ENCODE measurements at regions not wholly inside any gene's neighbourhood (a gene's known extent, or its start where the extent isn't known, plus 50 kb on each side); places are given as distances from the start of the nearest gene placed in this dataset.

- no peak for DNase-seq
- TF ChIP-seq, protein P1, sequence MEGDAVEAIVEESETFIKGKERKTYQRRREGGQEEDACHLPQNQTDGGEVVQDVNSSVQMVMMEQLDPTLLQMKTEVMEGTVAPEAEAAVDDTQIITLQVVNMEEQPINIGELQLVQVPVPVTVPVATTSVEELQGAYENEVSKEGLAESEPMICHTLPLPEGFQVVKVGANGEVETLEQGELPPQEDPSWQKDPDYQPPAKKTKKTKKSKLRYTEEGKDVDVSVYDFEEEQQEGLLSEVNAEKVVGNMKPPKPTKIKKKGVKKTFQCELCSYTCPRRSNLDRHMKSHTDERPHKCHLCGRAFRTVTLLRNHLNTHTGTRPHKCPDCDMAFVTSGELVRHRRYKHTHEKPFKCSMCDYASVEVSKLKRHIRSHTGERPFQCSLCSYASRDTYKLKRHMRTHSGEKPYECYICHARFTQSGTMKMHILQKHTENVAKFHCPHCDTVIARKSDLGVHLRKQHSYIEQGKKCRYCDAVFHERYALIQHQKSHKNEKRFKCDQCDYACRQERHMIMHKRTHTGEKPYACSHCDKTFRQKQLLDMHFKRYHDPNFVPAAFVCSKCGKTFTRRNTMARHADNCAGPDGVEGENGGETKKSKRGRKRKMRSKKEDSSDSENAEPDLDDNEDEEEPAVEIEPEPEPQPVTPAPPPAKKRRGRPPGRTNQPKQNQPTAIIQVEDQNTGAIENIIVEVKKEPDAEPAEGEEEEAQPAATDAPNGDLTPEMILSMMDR (IDR thresholded peaks at IDR 0.05), result no peak
- H3K4me1 ChIP-seq, result peaks cover 0 to 17% (median 1%) of the 10 kb centered on the region in 4 donors
- no peak overlapping the region for H3K27ac ChIP-seq
- no peaks in the 10 kb centered on the region for H3K36me3 ChIP-seq
- H3K27me3 ChIP-seq, result no peaks in the 10 kb centered on the region
- H3K4me3 ChIP-seq, result no peak overlapping the region
- intact Hi-C loops (cut with DNase I; ENCODE audit: low total_unique reads), result no loop called here
- H3K9me3 ChIP-seq, result no peaks in the 10 kb centered on the region
Observed at GRCh38 chr10:113316506-113316905, 236.3 kb upstream of the HABP2 start.

- Histone ChIP-seq H3K4me3 (no peak overlapping the region), H3K4me1 (peaks cover 0 to 26% (median 2%) of the 10 kb centered on the region in 4 donors), H3K27ac (no peak overlapping the region), H3K36me3 (no peaks in the 10 kb centered on the region), H3K9me3 (no peaks in the 10 kb centered on the region), H3K27me3 (no peaks in the 10 kb centered on the region)
- TF ChIP-seq, protein P1 (IDR thresholded peaks at IDR 0.05), result no peak
- no peak for DNase-seq
- intact Hi-C loops (cut with DNase I; ENCODE audit: low total_unique reads), result no loop called here
Observed at GRCh38 chr10:113317489-113317888, 235.4 kb upstream of the HABP2 start.

- no peak for DNase-seq
Observed at GRCh38 chr10:113319479-113319878, 233.4 kb upstream of the HABP2 start.

GRCh38 chr10:113320211-113320610 is 232.6 kb upstream of the HABP2 start:
- no peak for DNase-seq
- no peak overlapping the region for H3K27ac ChIP-seq
- intact Hi-C loops (cut with DNase I; ENCODE audit: low total_unique reads), result no loop called here

More at GRCh38 chr10:113319479-113319878, 233.4 kb upstream of the HABP2 start:
- no peaks in the 10 kb centered on the region for H3K27me3 ChIP-seq
- H3K36me3 ChIP-seq, result no peaks in the 10 kb centered on the region
- intact Hi-C loops (cut with DNase I; ENCODE audit: low total_unique reads), result no loop called here
- H3K4me1 ChIP-seq, result peaks cover 0 to 26% (median 2%) of the 10 kb centered on the region in 4 donors
- TF ChIP-seq, protein P1 (IDR thresholded peaks at IDR 0.05), result no peak
- H3K4me3 ChIP-seq, result no peak overlapping the region
- H3K27ac ChIP-seq, result no peak overlapping the region
- no peaks in the 10 kb centered on the region for H3K9me3 ChIP-seq

GRCh38 chr10:113320987-113321386 is 231.9 kb upstream of the HABP2 start:
- Histone ChIP-seq H3K4me3 (no peak overlapping the region), H3K27me3 (no peaks in the 10 kb centered on the region), H3K4me1 (peaks cover 0 to 35% (median 3%) of the 10 kb centered on the region in 4 donors), H3K36me3 (no peaks in the 10 kb centered on the region), H3K9me3 (no peaks in the 10 kb centered on the region), H3K27ac (peak overlapping the region in 1 of 2 donors; percentile 46)
- intact Hi-C loops (cut with DNase I; ENCODE audit: low total_unique reads), result no loop called here
- peak in 1 of 2 donors; percentile 54 for DNase-seq
- TF ChIP-seq, protein P1 (IDR thresholded peaks at IDR 0.05), result no peak

More at GRCh38 chr10:113320211-113320610, 232.6 kb upstream of the HABP2 start:
- Histone ChIP-seq H3K4me3 (no peak overlapping the region), H3K27me3 (no peaks in the 10 kb centered on the region), H3K4me1 (peaks cover 0 to 27% (median 2%) of the 10 kb centered on the region in 4 donors), H3K9me3 (no peaks in the 10 kb centered on the region), H3K36me3 (no peaks in the 10 kb centered on the region)
- TF ChIP-seq, protein P1 (IDR thresholded peaks at IDR 0.05), result no peak

GRCh38 chr10:113322843-113323242 is 230.0 kb upstream of the HABP2 start:
- peaks cover 0 to 48% (median 12%) of the 10 kb centered on the region in 4 donors for H3K4me1 ChIP-seq
- H3K36me3 ChIP-seq, result no peaks in the 10 kb centered on the region
- H3K4me3 ChIP-seq, result no peak overlapping the region
- TF ChIP-seq, protein P1 (IDR thresholded peaks at IDR 0.05), result no peak
- DNase-seq, result peak in 1 of 2 donors; percentile 42
- H3K9me3 ChIP-seq, result no peaks in the 10 kb centered on the region
- no peaks in the 10 kb centered on the region for H3K27me3 ChIP-seq
- intact Hi-C loops (cut with DNase I; ENCODE audit: low total_unique reads), result no loop called here
- H3K27ac ChIP-seq, result no peak overlapping the region

Measured in tibial artery (tissue), 4 donors.